NOMO-1 treated with dmso at 0.1 percent for 144 hours (cell line): ENCODE measurements at regions not wholly inside any gene's neighbourhood (a gene's known extent, or its start where the extent isn't known, plus 50 kb on each side); places are given as distances from the start of the nearest gene placed in this dataset.

Source experiments
- DNase-seq: peaks from one replicate; lab custom pipeline; 2025; ENCODE audit not compliant: unreplicated experiment; lab: John Stamatoyannopoulos, UW

DNA sequence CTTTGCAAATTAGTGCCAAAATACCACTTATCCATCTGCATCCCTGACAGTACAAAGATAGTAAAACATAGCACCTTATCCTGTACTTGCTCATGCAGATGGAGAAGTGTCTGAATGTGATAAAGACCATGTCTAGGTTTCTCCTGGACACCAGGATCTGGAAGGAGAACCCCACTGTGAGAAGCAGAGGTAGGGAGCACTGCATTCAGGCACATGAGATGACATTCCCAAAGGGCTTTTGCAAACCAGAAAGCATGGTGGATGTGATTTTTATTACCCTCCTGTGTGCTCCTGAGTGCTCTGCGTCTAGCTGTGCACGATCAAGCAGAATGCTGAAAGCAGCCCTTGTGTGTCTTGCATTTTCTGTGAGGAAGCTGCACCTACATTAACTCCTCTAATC, 857.6 kb upstream of the ID2 start:
- DNase-seq: no peak

GRCh38 chr2:7825591-7826312, 856.1 kb upstream of the ID2 start:
- no peak for DNase-seq

- no peak for DNase-seq
Measured at GRCh38 chr2:7826656-7827055, 855.2 kb upstream of the ID2 start.

DNA sequence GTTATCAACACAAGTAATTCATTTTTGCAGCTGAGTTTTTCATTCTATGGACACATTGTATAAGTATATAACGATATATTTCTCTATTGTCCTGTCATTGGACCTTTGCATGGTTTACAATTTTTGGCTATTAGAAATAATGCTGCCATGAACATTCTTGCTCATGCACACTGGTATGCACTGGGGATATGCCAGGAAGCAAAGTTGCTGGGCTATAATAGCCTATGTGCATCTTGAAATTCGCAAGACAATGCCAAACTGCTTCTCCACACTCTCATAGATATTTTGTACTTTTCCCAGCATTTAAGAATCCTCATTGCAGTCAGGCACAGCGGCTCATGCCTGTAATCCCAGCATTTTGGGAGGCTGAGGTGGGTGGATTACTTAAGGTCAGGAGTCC, 852.6 kb upstream of the ID2 start:
- no peak for DNase-seq

DNA sequence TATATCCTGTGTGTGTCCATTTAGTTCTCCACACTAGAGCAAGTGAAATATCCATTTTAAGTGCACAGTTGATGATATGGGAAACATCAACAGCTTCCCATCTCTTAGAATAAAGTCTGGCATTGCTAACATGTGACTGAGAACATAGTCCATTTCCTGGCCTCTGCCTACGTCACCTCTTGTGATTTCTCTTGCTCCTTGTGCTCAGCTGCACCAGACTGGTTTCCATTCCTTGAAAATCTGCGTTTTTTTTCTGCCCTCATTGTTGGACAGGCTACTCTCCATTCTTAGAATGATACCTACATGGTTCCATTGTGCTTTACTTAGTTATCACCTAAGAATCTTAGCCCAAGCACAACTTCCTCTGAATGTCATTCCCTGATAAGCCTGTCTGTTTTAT, 851.2 kb upstream of the ID2 start:
- DNase-seq: no peak

- no peak for DNase-seq
Measured at GRCh38 chr2:7835151-7835550, 846.7 kb upstream of the ID2 start.

DNA sequence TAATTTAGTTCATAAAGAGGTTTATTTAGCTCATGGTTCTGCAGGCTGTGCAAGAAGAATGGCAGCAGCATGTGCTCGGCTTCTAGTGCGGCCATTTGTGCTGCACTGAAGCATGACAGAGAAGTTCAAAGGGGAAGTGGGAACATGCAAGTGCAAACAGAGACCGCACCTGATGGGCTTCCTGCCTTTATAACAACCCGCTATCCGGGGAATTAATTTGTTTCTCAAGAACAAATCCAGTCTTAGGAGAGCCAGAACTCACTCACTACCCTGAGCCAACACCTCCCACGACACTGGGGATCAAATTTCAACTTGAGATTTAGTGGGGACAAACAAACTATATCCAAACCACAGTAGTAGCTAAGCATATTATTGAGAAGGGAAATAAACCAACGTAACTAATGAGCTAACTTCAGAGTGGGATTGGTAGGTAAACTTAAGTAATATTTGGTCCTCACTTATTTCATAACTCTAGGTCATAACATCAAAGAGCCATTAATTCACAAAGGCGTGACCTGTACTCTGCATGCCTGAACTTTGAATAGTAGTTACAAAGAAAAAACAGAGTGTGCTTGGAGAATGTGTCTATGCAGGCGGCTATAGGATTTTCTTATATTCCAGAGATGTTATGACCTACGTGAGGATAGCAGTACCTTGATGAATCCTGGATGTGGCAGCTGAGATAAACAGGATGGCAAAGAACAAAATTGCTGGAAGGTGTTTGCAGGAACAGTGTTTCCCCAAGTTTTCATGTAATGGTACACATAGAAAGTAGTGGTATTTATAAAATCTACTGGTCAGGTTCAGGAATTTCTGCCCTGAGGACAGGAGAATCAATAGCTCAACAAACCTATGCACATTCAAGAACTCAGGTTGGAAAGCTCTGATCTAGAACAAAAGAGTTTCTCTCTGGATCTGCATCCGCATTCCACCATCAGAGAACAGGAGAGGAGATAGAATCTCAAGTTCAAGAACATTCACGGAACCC, 845.9 kb upstream of the ID2 start:
- DNase-seq: peak; percentile 0

GRCh38 chr2:7837237-7837760, 844.6 kb upstream of the ID2 start:
- peak; percentile 1 for DNase-seq

GRCh38 chr2:7838669-7839068, 843.2 kb upstream of the ID2 start:
- DNase-seq: no peak

GRCh38 chr2:7840651-7841380, 841.0 kb upstream of the ID2 start:
- DNase-seq: no peak

GRCh38 chr2:7841751-7842150, 840.1 kb upstream of the ID2 start:
- DNase-seq: no peak

DNA sequence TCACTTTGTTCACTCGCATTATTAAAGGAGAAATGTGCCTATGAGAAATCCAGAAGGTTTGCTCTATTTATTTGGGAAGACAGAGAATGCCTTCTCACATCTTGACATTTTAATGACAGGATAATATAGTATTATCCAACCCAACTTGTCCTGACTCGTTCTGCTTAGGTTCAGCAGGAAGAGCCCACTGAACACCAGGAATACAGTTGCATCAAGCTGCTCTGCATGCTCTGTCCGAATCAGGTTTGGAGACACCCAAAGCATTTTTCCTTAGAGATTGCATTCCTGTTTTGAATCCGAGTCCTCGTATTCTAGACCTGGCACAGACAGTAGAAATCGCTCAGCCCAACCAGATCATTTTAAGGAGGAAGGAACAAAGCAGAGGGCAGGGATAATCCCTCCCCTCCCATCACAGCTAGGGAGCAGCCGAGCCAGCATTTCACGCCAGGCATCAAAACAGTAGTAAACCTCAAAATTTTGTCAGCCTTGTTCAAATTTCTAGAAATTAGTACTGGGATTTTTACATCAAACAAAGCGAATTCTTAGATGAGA, 837.4 kb upstream of the ID2 start:
- DNase-seq: no peak

- no peak for DNase-seq
Measured at GRCh38 chr2:7845332-7845731, 836.5 kb upstream of the ID2 start.

- no peak for DNase-seq
Measured at GRCh38 chr2:7846607-7847006, 835.2 kb upstream of the ID2 start.

GRCh38 chr2:7847321-7847720, 834.5 kb upstream of the ID2 start:
- DNase-seq: no peak

GRCh38 chr2:7849027-7849426, 832.8 kb upstream of the ID2 start:
- no peak for DNase-seq

- DNase-seq: no peak
Measured at GRCh38 chr2:7849531-7849930, 832.3 kb upstream of the ID2 start.

GRCh38 chr2:7852546-7852945, 829.3 kb upstream of the ID2 start:
- DNase-seq: no peak

DNA sequence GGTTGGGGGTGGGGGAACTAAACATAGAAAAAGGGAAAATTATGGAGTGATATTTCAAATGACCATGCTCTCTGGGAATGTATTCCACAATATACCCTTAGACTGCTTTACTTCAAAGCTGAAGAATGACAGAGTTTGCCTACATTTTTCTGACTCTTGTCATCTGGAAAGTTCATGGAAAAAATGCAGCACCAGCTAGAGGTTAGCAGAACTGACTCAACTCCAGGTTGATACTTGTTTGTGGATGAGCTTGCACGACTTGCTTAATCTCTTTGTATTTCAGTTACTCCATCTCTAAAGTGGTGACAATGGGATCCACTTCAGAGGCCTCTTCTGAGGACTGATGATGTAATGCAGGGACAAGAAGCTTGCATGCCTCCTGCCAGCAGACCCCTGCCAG, 824.0 kb upstream of the ID2 start:
- DNase-seq: no peak

GRCh38 chr2:7858624-7859023, 823.2 kb upstream of the ID2 start:
- no peak for DNase-seq

DNA sequence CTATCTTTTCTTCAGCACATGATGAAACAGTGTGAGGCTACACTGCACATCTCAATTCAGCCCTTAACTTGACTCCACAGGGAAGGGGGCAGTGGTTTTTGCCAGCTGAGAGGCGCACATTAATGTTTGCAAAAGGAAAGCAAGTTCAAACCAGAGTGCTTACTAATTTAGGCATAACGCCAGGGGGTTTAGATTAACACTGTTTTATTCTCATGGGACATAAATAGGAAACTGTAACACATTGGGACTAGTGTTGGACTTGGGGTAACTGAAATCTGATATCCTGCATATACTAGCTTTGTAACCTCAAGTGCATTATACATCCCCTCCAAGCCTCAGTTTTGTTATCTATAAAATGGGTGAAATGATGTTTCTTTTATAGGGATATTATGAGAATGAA, 821.2 kb upstream of the ID2 start:
- DNase-seq: no peak
